CD4-positive, alpha-beta memory T cell (primary cell): ENCODE measurements at regions not wholly inside any gene's neighbourhood (a gene's known extent, or its start where the extent isn't known, plus 50 kb on each side); places are given as distances from the start of the nearest gene placed in this dataset.

ENCODE experiments used
- CTCF ChIA-PET: fragments of 350-600 bp; sonication (Branson Sonifier 250); formaldehyde crosslinking; loops from one replicate; lab custom pipeline; 2021; ENCODE audit warnings: inconsistent platforms; ENCODE audit not compliant: partially characterized antibody; lab: Charles Lee
- POLR2A ChIA-PET: fragments of 350-600 bp; sonication (Branson Sonifier 250); formaldehyde crosslinking; loops from one replicate; lab custom pipeline; 2021; ENCODE audit not compliant: partially characterized antibody; lab: Charles Lee
- DNase-seq, 5 donors: peaks; one replicate each; pipeline versions ENCODE4 v3.0.0 to v3.0.0-alpha.2; 2020 to 2022; ENCODE audit warnings: mixed read lengths in 1 of 5
- H3K27ac ChIP-seq: one replicate; pipeline ENCODE4 v1.7.0; 2013; ENCODE audit warnings: low read depth, low read length
- H3K27me3 ChIP-seq: 2 replicates; pipeline ENCODE4 v1.7.0; 2013; ENCODE audit warnings: mild to moderate bottlenecking, low read length, moderate library complexity; ENCODE audit not compliant: insufficient read depth
- H3K36me3 ChIP-seq: 2 replicates; pipeline ENCODE4 v1.7.0; 2013; ENCODE audit warnings: mild to moderate bottlenecking, low read length, moderate library complexity; ENCODE audit not compliant: insufficient read depth
- H3K4me1 ChIP-seq: 2 replicates; pipeline ENCODE4 v1.7.0; 2013; ENCODE audit warnings: mild to moderate bottlenecking, low read length, moderate library complexity; ENCODE audit not compliant: insufficient read depth
- H3K4me3 ChIP-seq, 2 donors: one replicate each; pipeline ENCODE4 v1.7.0; 2013; ENCODE audit warnings: low read length in 2 of 2, mild to moderate bottlenecking in 1 of 2
- H3K9me3 ChIP-seq, 2 donors: one replicate each; pipeline ENCODE4 v1.7.0; 2013; ENCODE audit warnings: low read length in 2 of 2, control low read depth in 1 of 2; ENCODE audit not compliant: control insufficient read depth in 1 of 2
- H3K27ac Mint-ChIP-seq, 7 donors: one replicate each; pipeline ENCODE4 v1.8.0; 2020 to 2021; ENCODE audit warnings: mixed read lengths in 7 of 7, mild to moderate bottlenecking in 6 of 7, inconsistent platforms in 3 of 7, moderate library complexity in 3 of 7
- H3K27me3 Mint-ChIP-seq, 2 donors: one replicate each; pipeline ENCODE4 v1.8.0; 2020 to 2021; ENCODE audit warnings: mixed read lengths in 2 of 2
- H3K36me3 Mint-ChIP-seq, 2 donors: one replicate each; pipeline ENCODE4 v1.8.0; 2020 to 2021; ENCODE audit warnings: mixed read lengths in 2 of 2, inconsistent platforms in 1 of 2, mild to moderate bottlenecking in 1 of 2
- H3K4me1 Mint-ChIP-seq, 4 donors: one replicate each; pipeline ENCODE4 v1.8.0; 2020 to 2021; ENCODE audit warnings: mixed read lengths in 4 of 4, mild to moderate bottlenecking in 1 of 4
- H3K4me3 Mint-ChIP-seq, 8 donors: one replicate each; pipeline ENCODE4 v1.8.0; 2020 to 2021; ENCODE audit warnings: mixed read lengths in 8 of 8, mild to moderate bottlenecking in 7 of 8, moderate library complexity in 6 of 8, inconsistent platforms in 3 of 8
- H3K9me3 Mint-ChIP-seq, 8 donors: one replicate each; pipeline ENCODE4 v1.8.0; 2020 to 2021; ENCODE audit warnings: mixed read lengths in 8 of 8, mild to moderate bottlenecking in 5 of 8, inconsistent platforms in 3 of 8, moderate library complexity in 1 of 8
- intact Hi-C: fragments of 100-400 bp; cut with micrococcal nuclease; formaldehyde crosslinking; loops from one replicate; pipeline ENCODE4 v1.15.1; 2023

DNA sequence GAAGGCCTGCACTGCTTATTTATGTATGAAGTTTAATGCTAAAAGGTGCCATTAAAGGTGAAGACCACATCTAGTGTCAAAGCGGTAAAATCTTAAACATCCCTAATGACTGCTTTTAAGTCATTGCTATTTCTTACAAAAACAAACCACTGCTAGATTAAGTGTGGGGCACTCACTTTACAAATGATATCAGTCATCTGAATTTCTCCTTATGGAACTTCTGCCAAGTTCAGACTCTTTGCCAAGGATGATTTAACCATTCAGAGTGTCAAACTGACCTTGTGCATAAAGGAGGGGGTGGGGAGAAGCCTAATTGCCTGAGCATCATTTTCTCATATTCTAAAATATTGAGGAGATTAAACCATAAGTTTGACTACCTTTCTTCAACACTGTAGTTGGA is 271.5 kb downstream of the TGFB2 start:
- Mint-ChIP-seq H3K36me3 (no peaks in the 10 kb centered on the region), H3K9me3 (peaks cover 0 to 4% (median 0%) of the 10 kb centered on the region in 8 donors), H3K4me3 (no peak overlapping the region), H3K4me1 (no peaks in the 10 kb centered on the region), H3K27ac (no peak overlapping the region), H3K27me3 (peaks cover 0 to 1% of the 10 kb centered on the region in 2 donors)
- Histone ChIP-seq H3K27ac (no peak overlapping the region), H3K4me1 (no peaks in the 10 kb centered on the region), H3K9me3 (no peaks in the 10 kb centered on the region), H3K36me3 (no peaks in the 10 kb centered on the region), H3K27me3 (no peaks in the 10 kb centered on the region), H3K4me3 (no peak overlapping the region)
- ChIA-PET POLR2A (no interaction called here), CTCF (no interaction called here)
- intact Hi-C loops, result no loop called here
- no peak for DNase-seq

DNA sequence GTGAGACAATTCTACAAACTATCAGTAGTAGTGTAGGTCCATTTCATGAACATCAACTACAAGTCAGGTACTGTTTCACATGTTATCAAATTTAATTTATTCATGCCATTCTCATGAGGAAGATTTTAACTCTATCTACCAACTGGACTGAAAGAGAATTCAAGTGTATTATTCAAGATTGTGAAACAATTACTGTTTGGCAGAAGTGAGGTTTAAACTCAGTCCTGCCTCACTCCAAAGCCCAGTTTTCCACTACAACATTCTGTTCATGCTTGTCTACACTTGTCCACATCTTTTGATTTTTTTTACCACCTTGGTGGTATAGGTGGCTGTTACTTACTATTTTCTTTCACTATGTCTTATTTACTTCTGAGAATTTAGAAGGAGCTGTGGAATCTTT is 272.9 kb downstream of the TGFB2 start:
- H3K36me3 Mint-ChIP-seq, result no peaks in the 10 kb centered on the region
- Histone ChIP-seq H3K27me3 (no peaks in the 10 kb centered on the region), H3K4me3 (no peak overlapping the region), H3K4me1 (no peaks in the 10 kb centered on the region), H3K9me3 (no peaks in the 10 kb centered on the region), H3K36me3 (no peaks in the 10 kb centered on the region), H3K27ac (no peak overlapping the region)
- DNase-seq, result no peak
- ChIA-PET CTCF (no interaction called here), POLR2A (no interaction called here)
- intact Hi-C loops, result no loop called here
- no peaks in the 10 kb centered on the region for H3K4me1 Mint-ChIP-seq
- H3K4me3 Mint-ChIP-seq, result no peak overlapping the region
- H3K27ac Mint-ChIP-seq, result no peak overlapping the region
- H3K9me3 Mint-ChIP-seq, result peaks cover 0 to 5% (median 1%) of the 10 kb centered on the region in 8 donors
- peaks cover 0 to 1% of the 10 kb centered on the region in 2 donors for H3K27me3 Mint-ChIP-seq

DNA sequence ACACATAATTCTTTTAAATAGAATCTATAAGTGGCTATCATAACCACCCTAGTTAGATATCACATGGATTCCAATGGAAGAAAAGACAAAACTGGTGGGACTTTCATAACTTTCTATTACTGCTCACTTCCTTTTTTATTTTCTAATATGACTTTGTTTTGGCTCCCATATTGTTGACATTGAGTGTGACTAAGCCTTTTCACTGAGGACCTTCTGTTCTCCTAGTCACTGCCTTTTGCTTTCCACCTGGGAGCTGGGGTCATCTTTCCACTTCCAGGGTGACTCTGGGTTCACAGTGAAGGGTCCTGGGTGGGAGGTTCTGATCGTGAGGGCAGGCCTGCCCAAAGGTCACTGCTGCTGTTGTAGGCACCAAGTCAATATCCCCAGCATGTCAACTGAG is 275.8 kb downstream of the TGFB2 start:
- H3K4me3 ChIP-seq, result no peak overlapping the region
- Mint-ChIP-seq H3K27ac (no peak overlapping the region), H3K4me1 (no peaks in the 10 kb centered on the region), H3K27me3 (no peaks in the 10 kb centered on the region), H3K9me3 (peaks cover 0 to 7% (median 1%) of the 10 kb centered on the region in 8 donors), H3K36me3 (no peaks in the 10 kb centered on the region), H3K4me3 (no peak overlapping the region)
- ChIA-PET POLR2A (no interaction called here), CTCF (no interaction called here)
- H3K9me3 ChIP-seq, result no peaks in the 10 kb centered on the region
- intact Hi-C loops, result no loop called here
- H3K4me1 ChIP-seq, result no peaks in the 10 kb centered on the region
- no peaks in the 10 kb centered on the region for H3K36me3 ChIP-seq
- no peak for DNase-seq
- H3K27ac ChIP-seq, result no peak overlapping the region
- H3K27me3 ChIP-seq, result no peaks in the 10 kb centered on the region

DNA sequence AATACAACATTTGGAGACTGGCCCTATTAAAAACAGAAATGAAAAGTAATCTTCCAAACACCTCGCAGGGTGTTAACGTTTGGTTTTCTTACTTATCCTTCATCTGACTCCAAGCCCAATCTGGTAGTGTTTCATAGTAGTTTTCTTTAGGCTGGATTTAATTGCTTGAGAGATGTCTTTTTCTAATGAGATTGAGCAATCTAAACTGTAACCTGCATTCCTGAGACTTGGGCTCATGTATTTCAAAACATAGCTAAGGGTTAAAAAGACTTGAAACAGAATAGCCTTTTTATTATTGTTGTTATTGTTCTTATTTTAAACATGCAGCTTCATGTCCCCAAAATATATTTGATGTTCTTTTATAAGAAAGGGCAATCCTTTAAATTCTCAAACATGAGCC is 278.9 kb downstream of the TGFB2 start:
- CTCF ChIA-PET, result no interaction called here
- POLR2A ChIA-PET, result no interaction called here
- no peak overlapping the region for H3K4me3 Mint-ChIP-seq

DNA sequence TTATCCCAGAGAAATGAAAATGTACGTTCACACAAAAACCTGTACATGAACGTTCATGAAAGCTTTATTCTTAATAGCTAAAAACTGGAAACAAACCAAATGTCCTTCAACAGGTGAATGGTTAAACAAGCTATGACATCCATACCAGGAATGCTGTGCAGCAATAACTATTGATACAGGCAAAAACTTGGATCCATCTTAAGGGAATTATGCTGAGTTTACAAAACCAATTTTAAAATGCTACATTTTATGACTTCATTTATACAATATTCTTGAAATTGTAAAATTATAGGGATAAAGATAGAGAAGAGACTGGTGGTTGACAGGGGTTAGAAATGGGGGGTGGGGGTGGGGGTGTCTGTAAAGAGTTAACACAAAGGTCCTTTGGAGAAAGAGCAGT is 280.3 kb downstream of the TGFB2 start:
- H3K36me3 ChIP-seq, result no peaks in the 10 kb centered on the region
- no peaks in the 10 kb centered on the region for H3K9me3 ChIP-seq
- no peak for DNase-seq
- Mint-ChIP-seq H3K36me3 (no peaks in the 10 kb centered on the region), H3K9me3 (peaks cover 2 to 24% (median 4%) of the 10 kb centered on the region in 8 donors), H3K4me3 (no peak overlapping the region), H3K4me1 (no peaks in the 10 kb centered on the region), H3K27me3 (no peaks in the 10 kb centered on the region), H3K27ac (no peak overlapping the region)
- no peak overlapping the region for H3K4me3 ChIP-seq
- H3K4me1 ChIP-seq, result no peaks in the 10 kb centered on the region
- ChIA-PET CTCF (no interaction called here), POLR2A (no interaction called here)
- H3K27me3 ChIP-seq, result no peaks in the 10 kb centered on the region
- no peak overlapping the region for H3K27ac ChIP-seq
- intact Hi-C loops, result no loop called here

More for the DNA sequence above, 278.9 kb downstream of the TGFB2 start:
- Mint-ChIP-seq H3K27me3 (no peaks in the 10 kb centered on the region), H3K4me1 (no peaks in the 10 kb centered on the region), H3K36me3 (no peaks in the 10 kb centered on the region), H3K27ac (no peak overlapping the region), H3K9me3 (peaks cover 2 to 20% (median 4%) of the 10 kb centered on the region in 8 donors)
- no peaks in the 10 kb centered on the region for H3K9me3 ChIP-seq
- intact Hi-C loops, result no loop called here
- no peaks in the 10 kb centered on the region for H3K36me3 ChIP-seq
- no peak overlapping the region for H3K27ac ChIP-seq
- no peaks in the 10 kb centered on the region for H3K27me3 ChIP-seq
- no peak overlapping the region for H3K4me3 ChIP-seq
- no peaks in the 10 kb centered on the region for H3K4me1 ChIP-seq
- no peak for DNase-seq

DNA sequence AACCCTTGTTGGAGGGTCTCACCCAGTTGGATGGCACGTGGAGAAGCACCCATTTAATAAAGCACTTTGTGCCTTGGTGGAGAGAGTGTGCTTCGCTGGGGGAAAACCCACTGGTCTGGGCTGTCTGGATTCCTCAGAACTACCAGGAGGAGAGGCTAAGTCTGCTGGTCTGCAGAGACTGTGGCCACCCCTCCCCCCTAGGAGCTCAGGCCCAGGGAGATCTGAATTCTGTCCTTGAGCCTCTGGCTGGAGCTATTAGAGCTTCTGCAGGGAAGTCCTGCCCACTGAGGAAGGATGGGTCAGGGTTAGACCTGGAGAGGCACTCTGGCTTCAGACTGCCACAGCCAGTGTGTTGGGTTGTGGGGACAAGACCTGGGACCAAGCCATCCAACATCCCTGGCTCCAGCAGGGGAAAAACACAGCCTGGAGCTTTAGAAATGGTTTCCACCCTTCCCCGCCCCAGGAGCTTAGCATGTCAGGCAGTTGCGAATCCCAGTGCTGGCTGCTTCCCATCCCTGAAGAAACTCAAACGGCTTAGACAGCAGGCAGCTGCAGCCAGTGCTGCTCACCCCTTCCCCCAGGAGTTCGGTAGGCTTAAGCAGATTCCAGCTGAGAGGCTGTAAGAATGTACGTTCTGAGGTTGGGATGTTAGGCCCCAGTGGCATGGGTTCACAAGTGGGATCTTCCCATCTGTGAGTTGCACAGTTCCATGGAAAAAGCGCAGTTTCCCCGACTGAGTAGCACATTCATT is 288.3 kb downstream of the TGFB2 start:
- Histone ChIP-seq H3K27me3 (no peaks in the 10 kb centered on the region), H3K36me3 (no peaks in the 10 kb centered on the region), H3K27ac (no peak overlapping the region), H3K9me3 (no peaks in the 10 kb centered on the region), H3K4me3 (no peak overlapping the region), H3K4me1 (no peaks in the 10 kb centered on the region)
- CTCF ChIA-PET, result no interaction called here
- no peaks in the 10 kb centered on the region for H3K36me3 Mint-ChIP-seq
- H3K9me3 Mint-ChIP-seq, result peaks cover 8 to 28% (median 10%) of the 10 kb centered on the region in 8 donors
- H3K27me3 Mint-ChIP-seq, result no peaks in the 10 kb centered on the region
- no peak for DNase-seq
- no peaks in the 10 kb centered on the region for H3K4me1 Mint-ChIP-seq
- H3K27ac Mint-ChIP-seq, result no peak overlapping the region
- intact Hi-C loops, result no loop called here
- no peak overlapping the region for H3K4me3 Mint-ChIP-seq
- POLR2A ChIA-PET, result no interaction called here

DNA sequence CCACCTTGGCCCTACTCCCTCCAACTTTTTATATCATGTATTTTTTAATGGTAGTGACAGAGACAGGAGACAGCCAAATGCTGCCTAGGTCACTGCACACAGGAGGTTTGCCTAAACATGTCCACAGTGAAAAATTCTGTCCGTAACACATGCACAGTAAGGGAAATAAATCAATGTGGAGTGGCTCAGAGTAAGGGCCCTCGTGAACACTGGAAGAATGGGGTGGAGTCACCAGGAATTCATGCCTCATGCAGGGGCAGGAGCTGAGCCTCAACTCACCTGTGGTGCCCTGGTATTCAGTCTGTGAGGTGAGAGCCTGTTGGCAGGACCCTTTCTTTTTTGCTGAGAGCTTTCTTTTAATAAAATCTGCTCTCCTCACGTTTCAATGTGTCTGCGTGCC is 289.1 kb downstream of the TGFB2 start:
- Mint-ChIP-seq H3K9me3 (peaks cover 8 to 25% (median 10%) of the 10 kb centered on the region in 8 donors), H3K27ac (no peak overlapping the region), H3K27me3 (no peaks in the 10 kb centered on the region), H3K4me1 (no peaks in the 10 kb centered on the region), H3K36me3 (no peaks in the 10 kb centered on the region), H3K4me3 (no peak overlapping the region)
- Histone ChIP-seq H3K27me3 (no peaks in the 10 kb centered on the region), H3K27ac (no peak overlapping the region), H3K4me1 (no peaks in the 10 kb centered on the region), H3K36me3 (no peaks in the 10 kb centered on the region), H3K4me3 (no peak overlapping the region), H3K9me3 (no peaks in the 10 kb centered on the region)
- POLR2A ChIA-PET, result no interaction called here
- intact Hi-C loops, result no loop called here
- no peak for DNase-seq
- CTCF ChIA-PET, result no interaction called here
